HEK293 (cell line): ENCODE measurements at regions not wholly inside any gene's neighbourhood (a gene's known extent, or its start where the extent isn't known, plus 50 kb on each side); places are given as distances from the start of the nearest gene placed in this dataset.

Experiments used
- CTCF ChIA-PET: fragments of 350-600 bp; formaldehyde crosslinking; extraction: SDS; loops from one replicate; lab custom pipeline; 2021; ENCODE audit warnings: antibody characterized with exemption; lab: Yijun Ruan, JAX
- POLR2A ChIA-PET: fragments of 300-600 bp; formaldehyde crosslinking; extraction: SDS; loops from one replicate; lab custom pipeline; 2020; ENCODE audit warnings: antibody characterized with exemption, inconsistent platforms; lab: Yijun Ruan, JAX
- H3K27ac ChIP-seq: fragments of 200-500 bp; sonication (Bioruptor generic); 2 replicates; pipeline ENCODE4 v1.5.1; 2014; ENCODE audit warnings: low read depth, low read length, control low read depth, inconsistent platforms; ENCODE audit errors: extremely low read depth
- H3K36me3 ChIP-seq, 2 experiments: fragments of 200-500 bp in 1 of 2; sonication (Bioruptor generic) in 1 of 2; 1 replicate in 1 of 2; 2 replicates in 1 of 2; pipeline ENCODE4 v1.5.1; 2014 to 2017; ENCODE audit warnings: inconsistent platforms in 2 of 2, low read length in 2 of 2; ENCODE audit not compliant: control insufficient read depth in 2 of 2, insufficient read depth in 1 of 2
- H3K4me1 ChIP-seq: fragments of 200-500 bp; sonication (Bioruptor generic); 2 replicates; pipeline ENCODE4 v1.5.1; 2014; ENCODE audit warnings: mild to moderate bottlenecking, low read length, inconsistent platforms; ENCODE audit not compliant: control insufficient read depth, insufficient read depth
- H3K4me3 ChIP-seq: 2 replicates; pipeline ENCODE4 v1.5.1; 2011; ENCODE audit warnings: low read depth, mild to moderate bottlenecking, control low read depth, low read length, moderate library complexity
- H3K9me3 ChIP-seq: fragments of 200-500 bp; sonication (Bioruptor generic); 2 replicates; pipeline ENCODE4 v1.5.1; 2014; ENCODE audit warnings: low read depth, low read length, inconsistent platforms; ENCODE audit not compliant: control insufficient read depth, insufficient read depth
- IKZF3 ChIP-seq: fragments of 450-650 bp; IDR thresholded peaks from 2 replicates; pipeline ENCODE4 v1.5.0; 2018; ENCODE audit warnings: missing biosample characterization, mild to moderate bottlenecking, missing genetic modification characterization, moderate library complexity
- REST ChIP-seq: fragments of 450-650 bp; formaldehyde crosslinking; IDR thresholded peaks from 2 replicates; pipeline ENCODE4 v1.5.1; 2016; ENCODE audit warnings: missing biosample characterization, missing genetic modification characterization
- SCRT1 ChIP-seq: fragments of 450-650 bp; formaldehyde crosslinking; IDR thresholded peaks from 2 replicates; pipeline ENCODE4 v1.5.1; 2016; ENCODE audit warnings: missing biosample characterization, missing genetic modification characterization, borderline replicate concordance
- ZBTB48 ChIP-seq: fragments of 450-650 bp; formaldehyde crosslinking; IDR thresholded peaks from 2 replicates; pipeline ENCODE4 v1.5.1; 2016; ENCODE audit warnings: missing biosample characterization, missing genetic modification characterization
- ZBTB7A ChIP-seq: fragments of 450-650 bp; formaldehyde crosslinking; IDR thresholded peaks from 2 replicates; pipeline ENCODE4 v1.5.1; 2016; ENCODE audit warnings: low read depth, missing biosample characterization, missing genetic modification characterization
- ZNF112 ChIP-seq: fragments of 450-650 bp; formaldehyde crosslinking; IDR thresholded peaks from 2 replicates; pipeline ENCODE4 v1.5.0; 2017; ENCODE audit warnings: missing biosample characterization, missing genetic modification characterization
- ZNF174 ChIP-seq: fragments of 450-650 bp; formaldehyde crosslinking; IDR thresholded peaks from 2 replicates; pipeline ENCODE4 v1.5.0; 2017; ENCODE audit warnings: missing biosample characterization, mild to moderate bottlenecking, missing genetic modification characterization
- ZNF18 ChIP-seq: fragments of 450-650 bp; formaldehyde crosslinking; IDR thresholded peaks from 2 replicates; pipeline ENCODE4 v1.5.1; 2016; ENCODE audit warnings: missing biosample characterization, missing genetic modification characterization
- ZNF2 ChIP-seq: fragments of 450-650 bp; formaldehyde crosslinking; IDR thresholded peaks from 2 replicates; pipeline ENCODE4 v1.5.1; 2016; ENCODE audit warnings: missing biosample characterization, missing genetic modification characterization
- ZNF23 ChIP-seq: fragments of 450-650 bp; formaldehyde crosslinking; IDR thresholded peaks from 2 replicates; pipeline ENCODE4 v1.5.1; 2016; ENCODE audit warnings: missing biosample characterization, missing genetic modification characterization, borderline replicate concordance
- ZNF239 ChIP-seq: fragments of 450-650 bp; formaldehyde crosslinking; IDR thresholded peaks from 2 replicates; pipeline ENCODE4 v1.5.1; 2016; ENCODE audit warnings: missing biosample characterization, missing genetic modification characterization
- ZNF350 ChIP-seq: fragments of 450-650 bp; formaldehyde crosslinking; IDR thresholded peaks from 2 replicates; pipeline ENCODE4 v1.5.0; 2017; ENCODE audit warnings: missing biosample characterization, mild to moderate bottlenecking, missing genetic modification characterization
- ZNF473 ChIP-seq: fragments of 450-650 bp; formaldehyde crosslinking; IDR thresholded peaks from 2 replicates; pipeline ENCODE4 v1.5.1; 2017; ENCODE audit warnings: missing biosample characterization, missing genetic modification characterization
- ZNF585B ChIP-seq: fragments of 450-650 bp; formaldehyde crosslinking; IDR thresholded peaks from 2 replicates; pipeline ENCODE4 v1.5.1; 2016; ENCODE audit warnings: missing biosample characterization, missing genetic modification characterization
- ZNF626 ChIP-seq: fragments of 450-650 bp; sonication (Bioruptor Pico); formaldehyde crosslinking; IDR thresholded peaks from 2 replicates; pipeline ENCODE4 v1.5.1; 2018; ENCODE audit warnings: missing biosample characterization, missing genetic modification characterization, inconsistent platforms
- ZNF629 ChIP-seq: fragments of 450-650 bp; formaldehyde crosslinking; IDR thresholded peaks from 2 replicates; pipeline ENCODE4 v1.5.1; 2017; ENCODE audit warnings: missing biosample characterization, missing genetic modification characterization
- ZNF701 ChIP-seq: fragments of 450-650 bp; formaldehyde crosslinking; IDR thresholded peaks from 2 replicates; pipeline ENCODE4 v1.5.1; 2016; ENCODE audit warnings: missing biosample characterization, missing genetic modification characterization
- ZNF768 ChIP-seq: fragments of 450-650 bp; formaldehyde crosslinking; IDR thresholded peaks from 2 replicates; pipeline ENCODE4 v1.5.1; 2018; ENCODE audit warnings: missing biosample characterization, mild to moderate bottlenecking, missing genetic modification characterization
- ZSCAN16 ChIP-seq: fragments of 450-650 bp; formaldehyde crosslinking; IDR thresholded peaks from 2 replicates; pipeline ENCODE4 v1.5.1; 2016; ENCODE audit warnings: missing biosample characterization, missing genetic modification characterization
- TF ChIP-seq, protein P1 (sequence below): fragments of 450-650 bp; IDR thresholded peaks from 2 replicates; pipeline ENCODE4 v1.5.1; 2018; ENCODE audit warnings: missing biosample characterization, missing genetic modification characterization
- TF ChIP-seq, protein P2 (sequence below): fragments of 450-650 bp; formaldehyde crosslinking; IDR thresholded peaks from 2 replicates; pipeline ENCODE4 v1.5.1; 2016; ENCODE audit warnings: missing biosample characterization, missing genetic modification characterization

GRCh38 chr10:59460601-59461000 lies 98.3 kb upstream of the FAM13C start (continued):
- TF ChIP-seq, protein P1, sequence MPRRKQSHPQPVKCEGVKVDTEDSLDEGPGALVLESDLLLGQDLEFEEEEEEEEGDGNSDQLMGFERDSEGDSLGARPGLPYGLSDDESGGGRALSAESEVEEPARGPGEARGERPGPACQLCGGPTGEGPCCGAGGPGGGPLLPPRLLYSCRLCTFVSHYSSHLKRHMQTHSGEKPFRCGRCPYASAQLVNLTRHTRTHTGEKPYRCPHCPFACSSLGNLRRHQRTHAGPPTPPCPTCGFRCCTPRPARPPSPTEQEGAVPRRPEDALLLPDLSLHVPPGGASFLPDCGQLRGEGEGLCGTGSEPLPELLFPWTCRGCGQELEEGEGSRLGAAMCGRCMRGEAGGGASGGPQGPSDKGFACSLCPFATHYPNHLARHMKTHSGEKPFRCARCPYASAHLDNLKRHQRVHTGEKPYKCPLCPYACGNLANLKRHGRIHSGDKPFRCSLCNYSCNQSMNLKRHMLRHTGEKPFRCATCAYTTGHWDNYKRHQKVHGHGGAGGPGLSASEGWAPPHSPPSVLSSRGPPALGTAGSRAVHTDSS: no peak
- TF ChIP-seq ZNF174 (tag by site-specific recombination) (no peak), REST (no peak)

DNA sequence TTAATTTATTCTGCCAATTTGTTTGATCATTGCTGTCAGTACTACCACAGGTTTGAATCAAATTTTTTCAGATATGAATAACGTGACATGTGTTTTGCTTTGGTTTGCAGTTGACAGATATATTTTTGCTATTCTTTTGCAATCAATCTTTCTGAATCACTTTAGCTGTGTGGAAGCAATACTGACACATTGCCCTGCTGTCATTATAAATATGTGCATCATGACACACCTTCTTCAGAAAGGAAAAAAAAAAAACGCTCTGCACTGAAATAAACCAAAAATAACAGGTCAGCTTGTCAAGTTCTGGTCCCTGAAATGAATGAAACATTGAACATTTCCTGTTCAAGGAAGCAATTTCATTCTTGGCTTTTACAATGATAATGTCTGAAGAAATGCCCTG lies 93.8 kb upstream of the FAM13C start:
- H3K9me3 ChIP-seq: no peaks in the 10 kb centered on the region
- no peak overlapping the region for H3K27ac ChIP-seq
- TF ChIP-seq ZNF585B (tag by site-specific recombination): no peak
- no peak for TF ChIP-seq ZNF239 (tag by site-specific recombination)
- no peak for TF ChIP-seq ZNF626 (tag by site-specific recombination)
- TF ChIP-seq ZNF112 (tag by site-specific recombination): no peak
- TF ChIP-seq, protein P2, sequence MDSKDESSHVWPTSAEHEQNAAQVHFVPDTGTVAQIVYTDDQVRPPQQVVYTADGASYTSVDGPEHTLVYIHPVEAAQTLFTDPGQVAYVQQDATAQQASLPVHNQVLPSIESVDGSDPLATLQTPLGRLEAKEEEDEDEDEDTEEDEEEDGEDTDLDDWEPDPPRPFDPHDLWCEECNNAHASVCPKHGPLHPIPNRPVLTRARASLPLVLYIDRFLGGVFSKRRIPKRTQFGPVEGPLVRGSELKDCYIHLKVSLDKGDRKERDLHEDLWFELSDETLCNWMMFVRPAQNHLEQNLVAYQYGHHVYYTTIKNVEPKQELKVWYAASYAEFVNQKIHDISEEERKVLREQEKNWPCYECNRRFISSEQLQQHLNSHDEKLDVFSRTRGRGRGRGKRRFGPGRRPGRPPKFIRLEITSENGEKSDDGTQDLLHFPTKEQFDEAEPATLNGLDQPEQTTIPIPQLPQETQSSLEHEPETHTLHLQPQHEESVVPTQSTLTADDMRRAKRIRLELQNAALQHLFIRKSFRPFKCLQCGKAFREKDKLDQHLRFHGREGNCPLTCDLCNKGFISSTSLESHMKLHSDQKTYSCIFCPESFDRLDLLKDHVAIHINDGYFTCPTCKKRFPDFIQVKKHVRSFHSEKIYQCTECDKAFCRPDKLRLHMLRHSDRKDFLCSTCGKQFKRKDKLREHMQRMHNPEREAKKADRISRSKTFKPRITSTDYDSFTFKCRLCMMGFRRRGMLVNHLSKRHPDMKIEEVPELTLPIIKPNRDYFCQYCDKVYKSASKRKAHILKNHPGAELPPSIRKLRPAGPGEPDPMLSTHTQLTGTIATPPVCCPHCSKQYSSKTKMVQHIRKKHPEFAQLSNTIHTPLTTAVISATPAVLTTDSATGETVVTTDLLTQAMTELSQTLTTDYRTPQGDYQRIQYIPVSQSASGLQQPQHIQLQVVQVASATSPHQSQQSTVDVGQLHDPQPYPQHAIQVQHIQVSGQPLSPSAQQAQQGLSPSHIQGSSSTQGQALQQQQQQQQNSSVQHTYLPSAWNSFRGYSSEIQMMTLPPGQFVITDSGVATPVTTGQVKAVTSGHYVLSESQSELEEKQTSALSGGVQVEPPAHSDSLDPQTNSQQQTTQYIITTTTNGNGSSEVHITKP: no peak
- TF ChIP-seq ZNF18 (tag by site-specific recombination): no peak
- TF ChIP-seq ZNF2 (tag by site-specific recombination): no peak
- no peak for TF ChIP-seq ZSCAN16
- TF ChIP-seq IKZF3 (tag by site-specific recombination): no peak
- TF ChIP-seq SCRT1 (tag by site-specific recombination): no peak
- TF ChIP-seq ZNF473 (tag by site-specific recombination): no peak
- no peak for TF ChIP-seq ZNF629 (tag by site-specific recombination)
- TF ChIP-seq ZBTB48 (tag by site-specific recombination): no peak
- no peak for TF ChIP-seq ZBTB7A (tag by site-specific recombination)
- no peak for TF ChIP-seq ZNF350 (tag by site-specific recombination)
- TF ChIP-seq ZNF701 (tag by site-specific recombination): no peak
- no peak for TF ChIP-seq ZNF23 (tag by site-specific recombination)
- TF ChIP-seq ZNF768: no peak
- ChIA-PET POLR2A (no interaction called here), CTCF (no interaction called here)
- H3K4me1 ChIP-seq: no peaks in the 10 kb centered on the region
- H3K36me3 ChIP-seq: no peaks in the 10 kb centered on the region
- no peak overlapping the region for H3K4me3 ChIP-seq
